Amniotic epithelial cell (primary cell): ENCODE measurements at regions not wholly inside any gene's neighbourhood (a gene's known extent, or its start where the extent isn't known, plus 50 kb on each side); places are given as distances from the start of the nearest gene placed in this dataset.

Experiments used
- DNase-seq: peaks from one replicate; pipeline ENCODE4 v3.0.0-alpha.2; 2010; ENCODE audit warnings: low read depth

DNA sequence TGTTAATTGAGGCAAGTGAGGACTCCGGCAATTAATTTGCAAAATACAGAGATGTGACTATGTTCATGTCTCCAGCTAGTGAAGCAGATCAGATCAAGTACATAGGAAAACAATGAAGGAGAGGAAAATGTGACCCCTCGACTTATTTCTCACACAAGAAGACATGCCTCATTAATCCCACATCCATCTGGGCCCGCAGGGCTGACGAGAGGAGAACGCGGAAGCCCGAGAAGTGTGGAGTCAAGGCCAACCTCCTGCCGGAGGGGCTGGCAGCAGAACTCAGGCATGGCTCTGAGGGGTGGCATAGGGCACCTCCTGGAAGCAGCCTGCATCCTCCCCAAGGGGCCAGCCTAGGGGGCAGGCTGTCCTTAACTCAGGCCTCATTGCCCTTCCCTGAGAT is 54.4 kb downstream of the ZNF503 start:
- no peak for DNase-seq

DNA sequence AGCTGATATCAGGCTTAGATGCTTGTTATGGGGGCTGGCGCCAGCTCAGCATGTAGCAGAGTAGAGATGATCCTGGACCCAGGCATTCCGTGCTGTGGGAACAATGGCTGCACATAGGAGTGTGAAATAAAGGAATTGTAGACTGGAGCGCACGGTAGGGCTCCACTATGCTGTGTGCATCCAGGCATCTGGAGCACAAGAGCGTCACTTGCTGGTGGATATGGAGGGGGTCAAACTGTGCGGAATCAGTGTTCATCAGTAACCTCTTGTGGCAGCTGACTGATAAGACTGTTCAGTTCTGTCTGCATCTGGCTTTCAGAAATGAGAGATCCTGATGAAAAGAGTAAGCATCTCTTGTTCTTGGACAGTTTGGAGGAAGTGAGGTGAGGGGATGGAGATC is 55.8 kb downstream of the ZNF503 start:
- DNase-seq = no peak

GRCh38 chr10:75344170-75344569 is 57.4 kb downstream of the ZNF503 start:
- DNase-seq = no peak

DNA sequence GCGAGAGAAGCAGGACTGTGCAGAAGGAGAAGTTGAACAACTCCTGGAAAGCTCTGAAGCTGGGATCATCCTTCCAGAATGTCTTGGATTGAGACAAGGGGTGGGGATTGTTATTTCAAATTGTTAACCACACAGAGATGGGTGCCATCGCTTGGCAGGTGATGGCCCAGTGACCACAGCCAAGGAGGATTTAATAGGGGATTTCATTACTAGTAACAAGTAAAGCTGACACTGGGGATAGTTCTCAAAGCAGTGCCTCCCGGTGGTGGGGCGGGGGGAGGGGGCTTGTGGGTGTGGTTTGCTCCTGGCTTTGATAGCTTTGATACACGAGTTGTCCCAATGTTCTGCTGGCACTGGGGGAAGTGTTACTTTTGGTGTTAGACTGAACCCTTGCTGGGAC is 59.2 kb downstream of the ZNF503 start:
- no peak for DNase-seq

DNA sequence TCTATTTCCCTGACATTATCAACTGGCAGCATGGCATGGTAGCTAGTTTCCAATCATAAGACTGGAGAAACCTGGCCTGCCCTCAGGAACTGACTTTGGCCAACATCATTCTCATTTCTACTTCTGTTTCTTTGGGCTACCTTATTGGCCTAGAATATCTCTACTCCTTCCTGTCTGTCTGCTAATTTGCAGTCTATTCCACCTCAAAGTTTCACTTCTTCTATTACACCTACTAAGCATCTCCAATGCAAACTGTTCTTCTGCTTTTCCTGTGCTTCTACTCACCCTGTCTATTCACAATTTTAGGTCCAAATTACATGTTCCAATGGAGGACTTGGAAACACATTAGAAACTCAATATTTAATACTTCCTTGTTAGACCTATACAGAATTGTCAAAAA is 65.6 kb downstream of the ZNF503 start:
- no peak for DNase-seq

- no peak for DNase-seq
These were observed 66.4 kb downstream of the ZNF503 start for GRCh38 chr10:75335191-75335590.

DNA sequence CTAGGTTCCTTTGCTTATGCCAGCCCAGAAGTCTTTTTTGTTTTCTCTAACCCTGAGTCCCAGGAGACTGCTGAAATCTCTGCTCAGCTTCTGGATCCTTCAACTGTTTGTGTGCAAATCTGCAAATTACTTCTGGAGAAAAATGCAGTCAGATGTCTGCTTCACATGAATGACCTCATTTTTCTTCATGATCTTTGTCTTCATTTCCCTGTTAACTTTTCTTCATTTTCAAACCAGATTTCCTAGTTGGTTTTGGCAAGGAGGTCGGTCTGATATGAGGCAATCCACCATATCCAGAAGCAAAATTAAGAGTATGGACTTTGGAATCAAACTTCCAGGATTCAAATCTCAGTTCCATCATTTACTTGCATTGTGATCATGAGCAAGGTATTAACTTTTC is 66.8 kb downstream of the ZNF503 start:
- DNase-seq = no peak

DNA sequence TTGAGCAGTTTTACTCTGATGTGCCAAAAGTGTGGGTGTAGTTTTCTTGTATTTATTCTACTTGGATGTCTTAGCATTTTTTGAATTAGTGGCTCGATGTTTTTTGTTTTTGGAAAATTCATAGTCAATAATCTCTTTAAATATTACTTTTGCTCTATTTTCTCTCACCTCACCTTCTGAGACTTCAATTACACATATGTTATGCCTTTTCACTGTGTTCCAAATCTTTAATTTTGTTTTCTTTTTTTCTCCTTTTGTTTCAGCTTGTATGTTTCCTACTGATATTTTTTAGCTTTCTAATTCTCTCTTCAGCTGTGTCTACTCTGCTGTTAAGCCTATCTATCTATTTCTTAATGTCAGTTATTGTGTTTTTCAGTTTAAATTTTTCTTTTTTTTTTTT is 69.5 kb downstream of the ZNF503 start:
- DNase-seq = no peak

DNA sequence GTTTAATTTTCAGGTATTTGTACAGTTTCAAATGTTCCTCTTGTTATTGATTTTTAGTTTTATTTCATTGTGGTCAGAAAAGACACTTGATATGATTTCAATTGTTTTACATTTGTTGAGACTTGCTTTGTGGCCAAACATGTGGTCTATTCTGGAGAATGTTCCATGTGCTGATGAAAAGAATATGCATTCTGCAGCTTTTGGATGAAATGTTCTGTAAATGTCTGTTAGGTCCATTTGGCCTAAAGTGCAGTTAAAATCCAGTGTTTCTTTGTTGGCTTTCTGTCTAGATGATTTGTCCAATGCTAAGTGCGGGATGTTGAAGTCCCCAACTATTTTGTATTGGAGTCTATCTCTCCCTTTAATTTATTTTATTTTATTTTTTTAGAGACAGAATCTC is 70.5 kb downstream of the ZNF503 start:
- DNase-seq = no peak

DNA sequence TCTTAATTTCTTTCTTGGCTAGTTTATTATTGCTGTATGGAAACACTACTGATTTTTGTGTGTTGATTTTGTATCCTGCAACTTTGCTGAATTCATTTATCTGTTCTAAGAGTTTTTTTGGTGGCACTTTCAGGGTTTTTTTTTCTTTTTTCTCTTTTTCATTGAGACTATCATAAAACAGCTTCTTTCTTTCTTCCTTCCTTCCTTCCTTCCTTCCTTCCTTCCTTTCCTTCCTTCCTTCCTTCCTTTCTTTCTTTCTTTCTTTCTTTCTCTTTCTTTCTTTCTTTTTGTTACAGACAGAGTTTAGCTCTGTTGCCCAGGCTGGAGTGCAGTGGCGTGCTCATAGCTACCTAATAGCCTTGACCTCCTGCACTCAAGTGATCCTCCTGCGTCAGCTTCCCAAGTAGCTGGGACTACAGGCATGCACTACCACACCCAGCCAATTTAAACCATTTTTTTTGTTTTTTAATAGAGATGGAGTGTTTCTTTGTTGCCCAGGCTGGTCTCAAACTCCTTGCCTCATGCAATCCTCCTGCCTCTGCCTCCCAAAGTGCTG is 72.3 kb downstream of the ZNF503 start:
- no peak for DNase-seq

GRCh38 chr10:75326306-75326705 is 75.3 kb downstream of the ZNF503 start:
- no peak for DNase-seq

DNA sequence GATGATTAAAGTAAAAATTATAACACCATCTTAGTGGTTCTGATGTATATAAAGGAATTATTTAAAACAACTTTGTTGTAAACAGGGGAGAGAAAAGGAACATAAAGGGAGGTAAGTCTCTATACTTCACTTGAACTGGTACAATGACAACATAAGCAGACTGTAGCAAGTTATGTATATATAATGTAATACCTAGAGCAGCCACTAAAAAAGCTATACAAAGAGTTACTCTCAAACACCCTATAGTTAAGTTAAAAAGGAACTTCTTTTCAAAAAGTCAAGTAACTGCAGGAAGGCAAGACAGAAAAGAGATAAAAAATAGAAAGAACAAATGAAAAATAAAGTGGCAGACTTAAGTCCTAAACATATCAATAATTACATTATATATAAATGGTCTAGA is 82.3 kb downstream of the ZNF503 start:
- DNase-seq = no peak

GRCh38 chr10:75314570-75314969 is 78.8 kb upstream of the COMTD1 start:
- DNase-seq = no peak

DNA sequence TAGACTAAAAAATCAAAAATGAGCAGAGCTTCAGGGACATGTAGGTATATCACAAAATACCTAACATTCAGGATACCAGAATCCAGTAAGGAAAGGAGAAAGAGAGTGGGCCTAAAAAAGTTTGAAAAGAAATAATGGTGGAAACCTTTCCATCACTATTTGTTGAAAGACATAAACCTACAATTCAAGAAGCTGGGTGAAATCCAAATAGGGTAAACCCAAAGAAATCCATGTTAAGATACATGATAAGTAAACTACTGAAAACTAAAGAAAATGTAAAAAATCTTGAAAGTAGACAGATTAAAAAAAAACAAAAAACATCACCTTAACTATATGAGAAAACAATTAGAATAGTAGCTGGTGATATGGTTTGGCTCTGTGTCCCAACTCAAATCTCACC is 76.7 kb upstream of the COMTD1 start:
- no peak for DNase-seq

DNA sequence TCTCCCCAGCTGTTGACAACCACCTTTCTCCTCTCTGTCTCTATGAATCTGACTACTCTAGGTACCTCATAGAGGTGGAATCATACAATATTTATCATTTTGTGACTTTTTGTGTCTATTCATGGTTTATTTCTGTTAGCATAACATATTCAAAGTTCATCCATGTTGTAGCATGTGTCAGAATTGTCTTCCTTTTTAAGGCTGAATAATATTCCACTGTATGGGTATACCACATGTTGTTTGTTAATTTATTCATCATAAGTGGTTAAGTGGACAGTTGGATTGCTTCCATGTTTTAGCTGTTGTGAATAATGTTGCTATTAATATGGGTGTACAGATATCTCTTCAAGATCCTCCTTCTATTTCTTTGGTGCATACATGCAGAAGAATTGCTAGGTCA is 69.9 kb upstream of the COMTD1 start:
- no peak for DNase-seq

DNA sequence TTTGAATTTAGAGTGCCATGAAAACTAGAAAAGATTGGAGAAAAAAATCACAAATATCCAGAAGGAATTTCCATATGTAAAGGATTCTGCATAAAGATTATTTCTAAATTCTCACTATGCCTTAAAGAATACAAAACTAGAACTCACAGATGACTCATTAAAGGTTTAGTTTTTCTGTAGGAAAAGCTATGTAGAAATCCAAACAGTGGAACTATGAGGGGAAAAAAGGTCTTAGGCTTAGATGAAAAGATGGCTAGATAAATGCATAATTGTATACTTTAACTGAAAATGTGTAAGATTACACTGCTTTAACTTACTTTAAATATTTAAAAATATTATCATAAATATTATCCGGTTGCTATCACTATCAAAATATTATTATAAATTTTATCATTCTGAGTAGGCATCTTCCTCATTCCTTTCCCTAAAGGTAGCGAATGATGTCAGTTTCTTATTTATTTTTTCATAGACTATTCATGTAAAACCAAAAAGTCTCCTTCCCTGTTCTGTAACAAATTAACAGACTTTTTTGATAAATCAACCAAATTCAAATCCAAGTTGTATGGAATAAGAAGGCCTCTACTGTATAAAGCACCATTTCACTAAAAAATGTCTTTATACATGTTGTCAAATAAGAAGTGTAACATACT is 69.1 kb upstream of the COMTD1 start:
- DNase-seq = no peak

DNA sequence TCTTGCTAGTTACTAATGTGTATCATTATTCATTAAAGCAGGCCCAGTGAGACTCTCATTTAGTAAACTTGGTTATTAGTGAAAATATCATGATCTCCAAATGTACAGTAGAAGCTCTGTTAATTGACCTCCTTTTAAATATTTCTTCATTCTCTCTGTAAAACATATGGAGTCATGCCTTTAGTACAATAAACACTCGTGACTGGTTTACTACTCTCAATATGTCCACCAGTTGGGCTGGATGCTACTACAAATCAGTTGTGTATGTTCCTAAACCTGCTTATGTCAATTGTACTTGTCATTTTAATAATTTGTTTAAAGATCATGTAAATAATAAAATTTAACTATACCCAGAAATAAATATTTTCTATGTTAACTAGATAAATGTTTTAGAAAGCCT is 68.6 kb upstream of the COMTD1 start:
- no peak for DNase-seq

DNA sequence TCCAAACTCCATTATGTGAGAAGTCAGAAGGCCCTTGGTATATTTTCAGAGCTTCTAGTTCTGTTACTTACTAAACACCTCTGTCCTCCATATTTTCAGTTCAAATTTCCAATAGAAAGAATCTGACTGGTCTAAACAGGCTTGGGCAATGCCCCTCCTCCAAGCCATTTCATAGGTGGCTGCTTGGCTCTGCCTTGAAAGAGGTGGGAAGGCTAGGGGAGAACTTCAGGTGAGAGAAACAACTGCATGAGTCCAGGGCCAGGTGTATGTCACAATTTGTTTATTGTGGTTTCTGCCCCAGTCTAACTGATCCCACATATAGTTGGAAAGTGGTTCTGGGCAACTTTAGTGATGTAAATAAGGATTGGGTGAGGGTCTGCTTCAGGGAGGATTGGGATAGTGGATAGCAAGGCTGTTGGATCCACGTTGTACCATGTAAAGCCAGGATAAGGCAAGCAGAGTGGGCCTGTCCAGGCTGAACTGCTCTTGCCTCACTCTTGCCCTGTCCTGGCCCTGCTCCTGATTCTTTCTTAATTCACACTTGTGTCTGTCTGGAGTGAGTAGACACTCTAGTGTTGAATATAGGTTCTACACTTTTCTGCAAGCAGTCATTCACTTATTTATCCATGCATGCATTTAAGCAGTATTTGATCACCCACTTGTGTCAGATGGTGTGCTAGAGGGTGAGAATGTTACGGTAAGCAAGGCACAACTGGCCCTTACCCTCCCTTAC is 67.5 kb upstream of the COMTD1 start:
- no peak for DNase-seq

- no peak for DNase-seq
These were observed 66.3 kb upstream of the COMTD1 start for GRCh38 chr10:75302029-75302428.

GRCh38 chr10:75297021-75297599 is 61.4 kb upstream of the COMTD1 start:
- DNase-seq = no peak

GRCh38 chr10:75295868-75296441 is 60.2 kb upstream of the COMTD1 start:
- no peak for DNase-seq

DNA sequence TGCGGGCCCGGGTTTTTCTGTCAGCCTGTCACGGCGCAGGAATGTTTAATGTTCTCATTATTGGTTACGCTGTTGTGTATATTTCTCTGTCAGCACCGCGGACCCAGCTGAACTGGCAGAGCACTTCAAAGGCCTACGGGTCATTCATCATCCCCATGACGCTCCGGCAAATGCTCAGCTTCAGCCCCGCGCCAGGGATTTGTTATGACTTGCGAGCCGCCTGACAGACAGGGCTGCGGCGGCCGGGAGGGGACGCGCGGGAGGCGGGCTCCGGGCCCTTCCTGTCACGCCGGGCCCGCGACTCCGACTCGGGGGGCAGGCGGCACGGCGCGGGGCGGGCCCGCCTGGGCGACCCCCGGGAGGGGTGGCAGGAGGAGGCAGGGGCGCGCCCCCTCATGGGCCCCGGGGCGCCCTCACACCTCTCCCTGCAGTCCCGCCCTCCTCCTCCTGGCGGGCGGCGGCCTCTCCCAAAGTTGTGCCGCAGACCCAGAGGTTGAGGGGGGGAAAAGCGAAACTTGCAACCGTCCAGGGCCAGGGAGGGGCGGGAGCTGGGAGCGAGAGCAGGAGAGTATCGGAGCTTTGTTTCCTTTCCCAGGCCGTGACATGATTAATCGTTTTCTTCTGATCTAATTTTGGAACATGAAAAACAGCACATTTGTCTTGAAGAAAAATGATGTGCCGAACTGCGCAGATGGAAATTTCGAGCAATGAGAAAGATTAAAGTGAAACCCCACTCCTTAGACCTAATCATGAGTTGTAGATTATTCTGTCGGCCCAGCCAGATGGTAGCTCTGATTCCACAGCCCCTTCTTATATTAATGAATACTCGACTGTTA is 59.3 kb upstream of the COMTD1 start:
- peak; percentile 80 for DNase-seq
